Calu3 (cell line): ENCODE measurements at regions not wholly inside any gene's neighbourhood (a gene's known extent, or its start where the extent isn't known, plus 50 kb on each side); places are given as distances from the start of the nearest gene placed in this dataset.

ENCODE experiments used
- BruUV-seq: library from RNA; stranded (reverse); fragments of 400-500 nt; replicated peaks from 2 replicates; lab custom pipeline; 2021; lab: Mats Ljungman, UMichigan
- CTCF ChIA-PET: fragments of 300-600 bp; sonication (Branson Sonifier 250); formaldehyde crosslinking; loops from one replicate; lab custom pipeline; 2022; ENCODE audit warnings: antibody characterized with exemption; lab: Charles Lee
- DNase-seq: peaks from one replicate; pipeline ENCODE4 v3.0.0; 2022
- H3K27ac Mint-ChIP-seq: one replicate; pipeline ENCODE4 v1.8.0; 2022; ENCODE audit warnings: mixed read lengths; ENCODE audit not compliant: unreplicated experiment
- H3K27me3 Mint-ChIP-seq: one replicate; pipeline ENCODE4 v1.8.0; 2022; ENCODE audit warnings: mixed read lengths; ENCODE audit not compliant: unreplicated experiment
- H3K36me3 Mint-ChIP-seq: one replicate; pipeline ENCODE4 v1.8.0; 2022; ENCODE audit warnings: mild to moderate bottlenecking, moderate library complexity, mixed read lengths; ENCODE audit not compliant: insufficient read depth, unreplicated experiment
- H3K4me1 Mint-ChIP-seq: one replicate; pipeline ENCODE4 v1.8.0; 2022; ENCODE audit warnings: mild to moderate bottlenecking, low read depth, mixed read lengths; ENCODE audit not compliant: unreplicated experiment
- H3K4me3 Mint-ChIP-seq: one replicate; pipeline ENCODE4 v1.8.0; 2022; ENCODE audit warnings: mild to moderate bottlenecking, low read depth, moderate library complexity, mixed read lengths; ENCODE audit not compliant: unreplicated experiment
- H3K9me3 Mint-ChIP-seq: one replicate; pipeline ENCODE4 v1.8.0; 2022; ENCODE audit warnings: low read depth, mixed read lengths; ENCODE audit not compliant: unreplicated experiment
- intact Hi-C: fragments of 100-400 bp; cut with micrococcal nuclease; formaldehyde crosslinking; loops from one replicate; pipeline ENCODE4 v1.10.0; 2022; ENCODE audit not compliant: unreplicated experiment
- TF ChIP-seq, protein P1 (sequence below): fragments of 200-600 bp; IDR thresholded peaks from one replicate; pipeline ENCODE4 v1.8.0; 2022; ENCODE audit warnings: antibody characterized with exemption; ENCODE audit not compliant: unreplicated experiment

DNA sequence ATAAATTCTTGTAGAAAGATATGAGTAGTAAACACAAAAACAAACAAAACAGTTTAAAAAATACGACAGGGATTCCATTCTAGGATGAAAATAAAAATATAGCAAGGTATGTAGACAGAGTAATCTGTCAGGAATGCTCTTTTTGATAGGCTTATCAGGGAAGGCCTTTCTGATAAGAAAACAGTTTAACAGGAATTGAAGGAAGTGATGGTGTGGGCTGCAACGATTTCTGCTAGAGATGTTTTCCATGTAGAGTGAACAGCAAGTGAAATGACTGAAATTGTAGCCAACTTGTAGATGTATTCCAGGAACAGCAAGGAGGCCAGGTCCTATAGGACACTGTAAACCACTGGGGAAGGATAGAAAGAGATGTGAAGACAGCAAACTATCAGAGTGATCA is 689.7 kb upstream of the GJE1 start:
- Mint-ChIP-seq H3K9me3 (no peaks in the 10 kb centered on the region), H3K4me1 (no peaks in the 10 kb centered on the region), H3K36me3 (no peaks in the 10 kb centered on the region), H3K27ac (no peak overlapping the region), H3K27me3 (no peaks in the 10 kb centered on the region), H3K4me3 (no peak overlapping the region)
- no TSS peak for BruUV-seq
- intact Hi-C loops, result no loop called here
- CTCF ChIA-PET, result no interaction called here
- no peak for DNase-seq
- TF ChIP-seq, protein P1, sequence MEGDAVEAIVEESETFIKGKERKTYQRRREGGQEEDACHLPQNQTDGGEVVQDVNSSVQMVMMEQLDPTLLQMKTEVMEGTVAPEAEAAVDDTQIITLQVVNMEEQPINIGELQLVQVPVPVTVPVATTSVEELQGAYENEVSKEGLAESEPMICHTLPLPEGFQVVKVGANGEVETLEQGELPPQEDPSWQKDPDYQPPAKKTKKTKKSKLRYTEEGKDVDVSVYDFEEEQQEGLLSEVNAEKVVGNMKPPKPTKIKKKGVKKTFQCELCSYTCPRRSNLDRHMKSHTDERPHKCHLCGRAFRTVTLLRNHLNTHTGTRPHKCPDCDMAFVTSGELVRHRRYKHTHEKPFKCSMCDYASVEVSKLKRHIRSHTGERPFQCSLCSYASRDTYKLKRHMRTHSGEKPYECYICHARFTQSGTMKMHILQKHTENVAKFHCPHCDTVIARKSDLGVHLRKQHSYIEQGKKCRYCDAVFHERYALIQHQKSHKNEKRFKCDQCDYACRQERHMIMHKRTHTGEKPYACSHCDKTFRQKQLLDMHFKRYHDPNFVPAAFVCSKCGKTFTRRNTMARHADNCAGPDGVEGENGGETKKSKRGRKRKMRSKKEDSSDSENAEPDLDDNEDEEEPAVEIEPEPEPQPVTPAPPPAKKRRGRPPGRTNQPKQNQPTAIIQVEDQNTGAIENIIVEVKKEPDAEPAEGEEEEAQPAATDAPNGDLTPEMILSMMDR, result no peak

DNA sequence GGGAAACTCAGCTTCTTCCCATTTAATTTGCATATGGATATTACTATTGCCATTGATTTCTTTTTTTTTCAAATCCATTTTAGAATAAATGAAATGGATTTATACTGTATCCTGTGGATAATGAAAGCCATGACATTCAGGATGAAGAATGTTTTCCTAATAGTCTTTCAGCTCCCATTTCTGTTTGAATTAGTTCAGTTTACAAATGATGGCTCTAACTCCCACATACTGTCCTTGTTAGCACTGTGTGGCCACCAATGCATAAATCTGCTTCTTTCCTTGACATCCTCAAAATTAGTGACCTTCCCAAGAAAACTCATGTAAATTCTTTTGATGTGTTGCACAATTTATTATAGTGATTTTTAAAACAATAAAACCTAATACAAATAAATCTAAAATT is 693.2 kb upstream of the GJE1 start:
- no TSS peak for BruUV-seq
- Mint-ChIP-seq H3K4me1 (no peaks in the 10 kb centered on the region), H3K36me3 (no peaks in the 10 kb centered on the region), H3K27ac (no peak overlapping the region), H3K27me3 (no peaks in the 10 kb centered on the region), H3K4me3 (no peak overlapping the region), H3K9me3 (no peaks in the 10 kb centered on the region)
- no peak for DNase-seq
- CTCF ChIA-PET, result interaction anchor here (0.6 kb wide), 1 partner anchor 599 kb away, joined by 3 read pairs; no protein-coding TSS in a partner anchor
- intact Hi-C loops, result no loop called here
- TF ChIP-seq, protein P1, result no peak

DNA sequence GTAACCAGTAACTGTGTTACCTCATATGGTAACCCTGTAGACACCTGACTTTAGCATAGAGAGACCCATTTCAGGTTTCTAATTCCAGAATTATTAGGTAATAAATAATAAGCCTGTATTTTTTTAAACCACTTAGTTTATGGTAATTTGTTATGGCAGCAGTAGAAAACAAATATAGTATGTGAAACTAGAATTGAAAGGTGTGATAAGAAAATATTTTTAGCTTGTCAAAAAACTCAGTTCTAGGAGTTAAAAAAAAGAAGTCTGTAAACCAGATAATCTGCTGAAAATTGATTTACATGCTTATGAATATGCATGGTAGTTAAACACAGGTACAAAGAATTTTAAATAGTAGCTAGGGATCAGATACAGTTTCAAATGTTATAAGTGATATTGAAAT is 695.0 kb upstream of the GJE1 start:
- no peak overlapping the region for H3K4me3 Mint-ChIP-seq
- no peaks in the 10 kb centered on the region for H3K36me3 Mint-ChIP-seq
- H3K9me3 Mint-ChIP-seq, result no peaks in the 10 kb centered on the region
- BruUV-seq, result no TSS peak
- no peak for DNase-seq
- H3K4me1 Mint-ChIP-seq, result no peaks in the 10 kb centered on the region
- CTCF ChIA-PET, result no interaction called here
- TF ChIP-seq, protein P1, result no peak
- intact Hi-C loops, result no loop called here
- H3K27ac Mint-ChIP-seq, result no peak overlapping the region
- no peaks in the 10 kb centered on the region for H3K27me3 Mint-ChIP-seq

DNA sequence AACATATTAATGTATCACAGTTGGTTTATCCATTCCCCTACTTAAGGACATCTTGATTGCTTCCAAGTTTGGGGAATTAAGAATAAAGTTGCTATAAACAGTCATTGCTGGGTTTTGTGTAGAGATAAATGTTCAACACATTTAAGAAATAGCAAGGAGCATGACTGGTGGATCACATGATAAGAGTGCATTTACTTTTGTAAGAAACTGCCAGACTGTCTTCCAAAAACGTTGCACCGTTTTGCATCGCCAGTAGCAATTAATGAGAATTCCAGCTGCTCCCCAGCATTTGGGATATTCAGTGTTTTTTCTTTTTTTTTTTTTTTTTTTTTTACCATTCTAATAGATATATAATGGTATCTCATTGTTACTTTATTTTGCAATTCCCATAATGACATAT is 695.7 kb upstream of the GJE1 start:
- Mint-ChIP-seq H3K4me3 (no peak overlapping the region), H3K9me3 (no peaks in the 10 kb centered on the region), H3K36me3 (no peaks in the 10 kb centered on the region), H3K4me1 (no peaks in the 10 kb centered on the region), H3K27me3 (no peaks in the 10 kb centered on the region), H3K27ac (no peak overlapping the region)
- intact Hi-C loops, result no loop called here
- TF ChIP-seq, protein P1, result no peak
- BruUV-seq, result no TSS peak
- DNase-seq, result no peak
- CTCF ChIA-PET, result no interaction called here
